B cell (primary cell): ENCODE measurements at regions not wholly inside any gene's neighbourhood (a gene's known extent, or its start where the extent isn't known, plus 50 kb on each side); places are given as distances from the start of the nearest gene placed in this dataset.

Experiments
- ATAC-seq: fragments of 200-7000 bp; cut with Tn5 transposase; one replicate; pipeline ENCODE4 v1.10.0; 2021; ENCODE audit warnings: low read depth, mild to moderate bottlenecking, moderate number of reproducible peaks, moderate library complexity
- CTCF ChIA-PET: fragments of 350-600 bp; sonication (Branson Sonifier 250); formaldehyde crosslinking; loops from one replicate; lab custom pipeline; 2021; ENCODE audit warnings: antibody characterized with exemption, inconsistent platforms; lab: Charles Lee
- POLR2A ChIA-PET: fragments of 350-600 bp; sonication (Branson Sonifier 250); formaldehyde crosslinking; loops from one replicate; lab custom pipeline; 2021; ENCODE audit warnings: antibody characterized with exemption; lab: Charles Lee
- DNase-seq: peaks from one replicate; pipeline ENCODE4 v3.0.0; 2013
- H2AFZ ChIP-seq: 2 replicates; pipeline ENCODE4 v1.6.1; 2012; ENCODE audit warnings: mild to moderate bottlenecking, low read depth, low read length; ENCODE audit not compliant: insufficient read depth, poor library complexity, severe bottlenecking
- H3K27ac ChIP-seq, 2 donors: 1 replicate in 1 of 2; 2 replicates in 1 of 2; pipeline ENCODE4 v1.5.1; 2012 to 2013; ENCODE audit warnings: low read length in 2 of 2, mild to moderate bottlenecking in 2 of 2, moderate library complexity in 1 of 2
- H3K27me3 ChIP-seq, 4 experiments: fragments of 200-600 bp in 1 of 4; sonication (generic) in 1 of 4; replicated peaks in 1 of 4; 1 replicate in 2 of 4; 2 replicates in 2 of 4; pipeline versions ENCODE4 v1.6.1 to v1.7.0; 2013 to 2016; ENCODE audit warnings: low read length in 3 of 4, mild to moderate bottlenecking in 2 of 4, mixed read lengths in 1 of 4, moderate library complexity in 1 of 4; ENCODE audit not compliant: insufficient read depth in 4 of 4, control insufficient read depth in 3 of 4; ENCODE audit errors: control extremely low read depth in 1 of 4
- H3K36me3 ChIP-seq, 2 experiments: replicated peaks in 1 of 2; 1 replicate in 1 of 2; 2 replicates in 1 of 2; pipeline versions ENCODE4 v1.6.1 to v1.7.1; 2013; ENCODE audit warnings: low read length in 1 of 2; ENCODE audit not compliant: insufficient read depth in 2 of 2, control insufficient read depth in 1 of 2; ENCODE audit errors: control extremely low read depth in 1 of 2, extremely low read depth in 1 of 2
- H3K4me1 ChIP-seq, 2 donors: fragments of 200-600 bp in 1 of 2; sonication (generic) in 1 of 2; 1 replicate in 1 of 2; 2 replicates in 1 of 2; pipeline versions ENCODE4 v1.5.1 to v1.6.1; 2013 to 2017; ENCODE audit warnings: low read length in 2 of 2; ENCODE audit not compliant: control insufficient read depth in 2 of 2, insufficient read depth in 2 of 2
- H3K4me2 ChIP-seq: replicated peaks from 2 replicates; pipeline ENCODE3; 2012; ENCODE audit warnings: mild to moderate bottlenecking, low read depth, low read length; ENCODE audit not compliant: poor library complexity, severe bottlenecking
- H3K4me3 ChIP-seq, 5 experiments: fragments of 200-600 bp in 1 of 5; sonication (generic) in 1 of 5; 1 replicate in 3 of 5; 2 replicates in 2 of 5; pipeline versions ENCODE4 v1.5.1 to v1.7.0; 2011 to 2016; ENCODE audit warnings: low read length in 4 of 5, mild to moderate bottlenecking in 4 of 5, low read depth in 2 of 5, control low read depth in 1 of 5, moderate library complexity in 1 of 5; ENCODE audit not compliant: insufficient read depth in 1 of 5; ENCODE audit errors: control extremely low read depth in 1 of 5, extremely low read depth in 1 of 5
- H3K79me2 ChIP-seq: fragments of 200-600 bp; sonication (generic); one replicate; pipeline ENCODE4 v1.6.0; 2016; ENCODE audit warnings: low read length; ENCODE audit not compliant: control insufficient read depth, insufficient read depth
- H3K9ac ChIP-seq: fragments of 200-600 bp; sonication (generic); 2 replicates; pipeline ENCODE4 v1.6.1; 2017; ENCODE audit warnings: mild to moderate bottlenecking, low read length, moderate library complexity
- H3K9me3 ChIP-seq, 3 donors: one replicate each; pipeline versions ENCODE4 v1.6.1 to v1.7.1; 2013; ENCODE audit warnings: low read length in 2 of 3; ENCODE audit not compliant: control insufficient read depth in 2 of 3, insufficient read depth in 1 of 3; ENCODE audit errors: control extremely low read depth in 1 of 3
- H4K20me1 ChIP-seq: 2 replicates; pipeline ENCODE4 v1.6.0; 2012; ENCODE audit warnings: mild to moderate bottlenecking, low read length; ENCODE audit not compliant: insufficient read depth, control insufficient read depth, poor library complexity, severe bottlenecking
- H3K27ac Mint-ChIP-seq: one replicate; pipeline ENCODE4 v1.8.0; 2021; ENCODE audit warnings: mixed read lengths
- H3K27me3 Mint-ChIP-seq: one replicate; pipeline ENCODE4 v1.8.0; 2021; ENCODE audit warnings: mixed read lengths
- H3K4me1 Mint-ChIP-seq: one replicate; pipeline ENCODE4 v1.8.0; 2021; ENCODE audit warnings: mixed read lengths
- H3K4me3 Mint-ChIP-seq: one replicate; pipeline ENCODE4 v1.8.0; 2021; ENCODE audit warnings: mixed read lengths
- H3K9me3 Mint-ChIP-seq: one replicate; pipeline ENCODE4 v1.8.0; 2022; ENCODE audit warnings: mixed read lengths; ENCODE audit not compliant: insufficient read depth
- CTCF ChIP-seq: fragments of 200-600 bp; IDR thresholded peaks from one replicate; pipeline ENCODE4 v1.8.0; 2022; ENCODE audit warnings: antibody characterized with exemption, mild to moderate bottlenecking
- EZH2 ChIP-seq: IDR thresholded peaks from 2 replicates; pipeline ENCODE4 v1.6.1; 2012; ENCODE audit warnings: borderline replicate concordance, low read depth, mild to moderate bottlenecking, moderate library complexity, low read length; ENCODE audit not compliant: insufficient read depth, poor library complexity, severe bottlenecking
- WGBS: methylation state at CpG from one replicate; pipeline ENCODE4 v1.1.5; 2013; ENCODE audit warnings: missing lambda C conversion rate; ENCODE audit not compliant: insufficient coverage; 5-methylcytosine and 5-hydroxymethylcytosine counted together
- intact Hi-C: fragments of 100-400 bp; cut with micrococcal nuclease; formaldehyde crosslinking; loops from one replicate; pipeline ENCODE4 v1.10.0; 2022

DNA sequence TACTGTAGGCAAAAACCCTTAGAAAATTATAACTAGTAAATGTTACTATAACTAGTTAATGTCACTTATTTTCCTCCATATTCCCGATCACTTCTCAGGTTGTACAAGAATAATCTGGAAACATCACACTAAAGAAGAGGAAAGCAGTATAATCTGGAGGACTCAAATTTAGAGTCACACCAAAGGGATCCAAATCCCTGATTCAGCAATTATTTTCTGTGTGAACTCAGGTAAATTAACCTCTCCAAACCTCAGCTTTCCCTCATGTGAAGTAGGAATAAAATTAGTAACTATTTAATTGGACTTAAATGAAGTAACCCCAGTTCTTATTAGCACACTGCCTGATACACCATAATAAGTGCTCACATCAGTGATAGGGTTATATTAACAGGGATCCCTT, 170.1 kb upstream of the NECTIN3 start:
- H3K4me1 Mint-ChIP-seq: no peaks in the 10 kb centered on the region
- POLR2A ChIA-PET: no interaction called here
- no peaks in the 10 kb centered on the region for H4K20me1 ChIP-seq
- H3K4me3 Mint-ChIP-seq: no peak overlapping the region
- CTCF ChIA-PET: no interaction called here
- H3K9me3 Mint-ChIP-seq: no peaks in the 10 kb centered on the region
- no peaks in the 10 kb centered on the region for H3K27me3 ChIP-seq
- no CpG with 5 or more reads among the region's 1 CpG for whole genome bisulfite sequencing
- H3K4me3 ChIP-seq: no peak overlapping the region
- no peak for DNase-seq
- no peaks in the 10 kb centered on the region for H3K9me3 ChIP-seq
- no peak overlapping the region for H3K4me2 ChIP-seq
- intact Hi-C loops: no loop called here
- no peak for TF ChIP-seq CTCF
- no peak for TF ChIP-seq EZH2
- H3K27ac ChIP-seq: no peak overlapping the region
- H3K27ac Mint-ChIP-seq: no peak overlapping the region
- no peaks in the 10 kb centered on the region for H3K79me2 ChIP-seq
- H3K36me3 ChIP-seq: no peaks in the 10 kb centered on the region
- no peak overlapping the region for H2AFZ ChIP-seq
- no peaks in the 10 kb centered on the region for H3K27me3 Mint-ChIP-seq
- H3K9ac ChIP-seq: no peak overlapping the region
- H3K4me1 ChIP-seq: no peaks in the 10 kb centered on the region
- no peak for ATAC-seq

- Histone ChIP-seq H2AFZ (no peak overlapping the region), H3K36me3 (no peaks in the 10 kb centered on the region), H3K27me3 (no peaks in the 10 kb centered on the region), H4K20me1 (no peaks in the 10 kb centered on the region), H3K4me1 (no peaks in the 10 kb centered on the region), H3K9me3 (no peaks in the 10 kb centered on the region), H3K4me2 (no peak overlapping the region), H3K9ac (no peak overlapping the region), H3K27ac (no peak overlapping the region), H3K4me3 (no peak overlapping the region), H3K79me2 (no peaks in the 10 kb centered on the region)
- CTCF ChIA-PET: no interaction called here
- Mint-ChIP-seq H3K4me1 (no peaks in the 10 kb centered on the region), H3K27ac (no peak overlapping the region), H3K27me3 (no peaks in the 10 kb centered on the region), H3K4me3 (no peak overlapping the region), H3K9me3 (no peaks in the 10 kb centered on the region)
- POLR2A ChIA-PET: no interaction called here
- ATAC-seq (no peak), DNase-seq (no peak)
- TF ChIP-seq EZH2 (no peak), CTCF (no peak)
- intact Hi-C loops: no loop called here
- 80% methylated on average over 7 of the region's 9 CpGs for WGBS
Observed at GRCh38 chr3:110902453-110903085, 169.0 kb upstream of the NECTIN3 start.
